ENCODE measurements at regions not wholly inside any gene's neighbourhood (a gene's known extent, or its start where the extent isn't known, plus 50 kb on each side); places are given as distances from the start of the nearest gene placed in this dataset.

- in situ Hi-C loops (cut with HindIII; ENCODE audit: low sequenced_read_pairs), result no loop called here
- no peak for TF ChIP-seq CTCF (IDR thresholded peaks at IDR 0.05; ENCODE audit: low read depth, low read length, missing control alignments)
- H3K4me3 ChIP-seq (ENCODE audit: low read depth, low read length), result no peak overlapping the region
- DNase-seq (ENCODE audit: low read depth), result no peak
These were observed 938.1 kb downstream of the EFNA5 start for GRCh38 chr5:106732624-106733023.

- H3K4me3 ChIP-seq (ENCODE audit: low read depth, low read length), result no peak overlapping the region
- in situ Hi-C loops (cut with HindIII; ENCODE audit: low sequenced_read_pairs), result no loop called here
- no peak for DNase-seq (ENCODE audit: low read depth)
These were observed 939.8 kb downstream of the EFNA5 start for GRCh38 chr5:106730912-106731311.

GRCh38 chr5:106730506-106730905 is 940.2 kb downstream of the EFNA5 start:
- no peak for TF ChIP-seq CTCF (IDR thresholded peaks at IDR 0.05; ENCODE audit: low read depth, low read length, missing control alignments)
- no peak overlapping the region for H3K4me3 ChIP-seq (ENCODE audit: low read depth, low read length)
- in situ Hi-C loops (cut with HindIII; ENCODE audit: low sequenced_read_pairs), result no loop called here
- DNase-seq (ENCODE audit: low read depth), result no peak

More at GRCh38 chr5:106730912-106731311, 939.8 kb downstream of the EFNA5 start:
- TF ChIP-seq CTCF (IDR thresholded peaks at IDR 0.05; ENCODE audit: low read depth, low read length, missing control alignments), result no peak

DNA sequence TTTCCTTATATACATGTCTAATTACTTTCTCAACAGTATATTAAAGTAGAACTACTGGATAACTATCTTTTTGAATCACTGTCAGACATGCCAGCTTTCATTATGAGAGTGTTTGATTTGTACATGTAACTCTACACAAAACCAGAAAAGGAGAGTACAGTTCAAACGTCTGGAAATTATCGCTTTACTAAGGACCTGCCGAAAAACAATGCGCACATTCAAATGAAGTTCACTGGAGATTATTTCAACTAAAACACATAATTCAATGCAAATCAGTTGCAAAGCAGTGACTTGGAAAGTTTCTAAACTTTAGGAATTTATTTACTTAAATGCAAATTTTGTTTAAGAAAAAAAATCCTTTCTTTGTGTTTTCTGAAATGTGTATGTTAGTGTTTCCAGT is 942.5 kb downstream of the EFNA5 start:
- DNase-seq (ENCODE audit: low read depth), result no peak
- H3K4me3 ChIP-seq (ENCODE audit: low read depth, low read length), result no peak overlapping the region
- TF ChIP-seq CTCF (IDR thresholded peaks at IDR 0.05; ENCODE audit: low read depth, low read length, missing control alignments), result no peak
- in situ Hi-C loops (cut with HindIII; ENCODE audit: low sequenced_read_pairs), result no loop called here

- DNase-seq (ENCODE audit: low read depth), result no peak
- no peak overlapping the region for H3K4me3 ChIP-seq (ENCODE audit: low read depth, low read length)
- in situ Hi-C loops (cut with HindIII; ENCODE audit: low sequenced_read_pairs), result no loop called here
- no peak for TF ChIP-seq CTCF (IDR thresholded peaks at IDR 0.05; ENCODE audit: low read depth, low read length, missing control alignments)
These were observed 943.7 kb downstream of the EFNA5 start for GRCh38 chr5:106727071-106727470.

DNA sequence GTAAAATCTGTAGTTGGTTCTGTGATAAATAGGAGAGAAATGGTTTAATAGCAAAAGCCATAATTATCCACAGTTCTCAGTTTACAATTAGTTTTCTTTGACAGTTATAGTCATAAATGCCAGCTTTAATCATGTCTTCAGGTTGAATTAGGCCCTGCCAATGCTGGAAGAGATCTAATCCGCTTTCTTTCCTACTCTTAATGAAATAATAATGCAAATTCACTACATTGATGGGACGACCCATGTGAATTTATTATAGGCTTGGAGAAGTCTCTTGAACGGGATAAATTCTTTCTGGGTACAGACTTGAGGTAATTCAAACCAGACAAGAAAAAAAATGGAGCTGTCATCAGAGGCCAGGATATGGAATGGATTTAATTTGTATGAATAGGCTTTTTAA is 950.4 kb downstream of the EFNA5 start:
- in situ Hi-C loops (cut with HindIII; ENCODE audit: low sequenced_read_pairs), result no loop called here
- TF ChIP-seq CTCF (IDR thresholded peaks at IDR 0.05; ENCODE audit: low read depth, low read length, missing control alignments), result no peak
- no peak overlapping the region for H3K4me3 ChIP-seq (ENCODE audit: low read depth, low read length)
- no peak for DNase-seq (ENCODE audit: low read depth)

- H3K4me3 ChIP-seq (ENCODE audit: low read depth, low read length), result no peak overlapping the region
- in situ Hi-C loops (cut with HindIII; ENCODE audit: low sequenced_read_pairs), result no loop called here
- TF ChIP-seq CTCF (IDR thresholded peaks at IDR 0.05; ENCODE audit: low read depth, low read length, missing control alignments), result no peak
- DNase-seq (ENCODE audit: low read depth), result no peak
These were observed 970.9 kb downstream of the EFNA5 start for GRCh38 chr5:106699796-106700195.
